ENCODE measurements at regions not wholly inside any gene's neighbourhood (a gene's known extent, or its start where the extent isn't known, plus 50 kb on each side); places are given as distances from the start of the nearest gene placed in this dataset.

GRCh38 chr11:104279587-104279986 lies 115.6 kb upstream of the PDGFD start:
- Histone ChIP-seq H3K27me3 (ENCODE audit: insufficient read depth, low read length) (no peaks in the 10 kb centered on the region), H2AFZ (ENCODE audit: low read depth, low read length) (no peak overlapping the region), H3K36me3 (ENCODE audit: insufficient read depth, low read length) (no peaks in the 10 kb centered on the region), H3K9me3 (ENCODE audit: low read length) (no peaks in the 10 kb centered on the region), H3K4me1 (ENCODE audit: insufficient read depth, low read length) (no peaks in the 10 kb centered on the region), H3K4me3 (ENCODE audit: low read length) (no peak overlapping the region)

GRCh38 chr11:104275992-104276391 lies 112.0 kb upstream of the PDGFD start:
- Histone ChIP-seq H2AFZ (ENCODE audit: low read depth, low read length) (no peak overlapping the region), H3K36me3 (ENCODE audit: insufficient read depth, low read length) (no peaks in the 10 kb centered on the region), H3K27me3 (ENCODE audit: insufficient read depth, low read length) (no peaks in the 10 kb centered on the region), H3K9me3 (ENCODE audit: low read length) (no peaks in the 10 kb centered on the region), H3K4me1 (ENCODE audit: insufficient read depth, low read length) (no peaks in the 10 kb centered on the region), H3K4me3 (ENCODE audit: low read length) (no peak overlapping the region)

- H3K4me3 ChIP-seq (ENCODE audit: low read length), result no peak overlapping the region
- H2AFZ ChIP-seq (ENCODE audit: low read depth, low read length), result no peak overlapping the region
- H3K36me3 ChIP-seq (ENCODE audit: insufficient read depth, low read length), result no peaks in the 10 kb centered on the region
- no peaks in the 10 kb centered on the region for H3K27me3 ChIP-seq (ENCODE audit: insufficient read depth, low read length)
- no peaks in the 10 kb centered on the region for H3K4me1 ChIP-seq (ENCODE audit: insufficient read depth, low read length)
- no peaks in the 10 kb centered on the region for H3K9me3 ChIP-seq (ENCODE audit: low read length)
Observed at GRCh38 chr11:104260456-104260855, 96.5 kb upstream of the PDGFD start.

DNA sequence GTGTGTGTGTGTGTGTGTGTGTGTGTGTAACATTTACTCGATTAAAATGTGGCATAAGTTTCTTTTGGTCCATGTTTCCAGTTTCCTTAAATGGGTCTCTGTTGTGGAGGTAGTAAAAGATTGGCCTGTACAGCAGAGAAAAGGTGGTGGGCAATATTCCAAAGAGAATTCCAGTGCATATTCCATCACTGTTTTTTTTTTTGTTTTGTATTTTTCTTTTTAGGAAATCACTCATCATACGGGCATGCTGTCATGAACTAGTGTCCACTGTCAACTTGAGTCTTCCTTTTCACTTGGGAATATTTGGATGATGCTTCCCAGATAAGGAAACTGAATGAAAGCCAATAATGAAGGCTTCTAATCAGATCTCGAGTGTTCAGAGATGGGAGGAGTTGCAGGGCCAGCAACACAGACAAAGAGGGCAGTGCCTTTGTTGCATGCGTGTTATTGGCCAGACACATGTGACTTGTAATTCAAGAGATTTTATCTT lies 95.2 kb upstream of the PDGFD start:
- Histone ChIP-seq H3K36me3 (ENCODE audit: insufficient read depth, low read length) (no peaks in the 10 kb centered on the region), H3K9me3 (ENCODE audit: low read length) (no peaks in the 10 kb centered on the region), H2AFZ (ENCODE audit: low read depth, low read length) (peak overlapping the region; percentile 34), H3K4me3 (ENCODE audit: low read length) (no peak overlapping the region), H3K4me1 (ENCODE audit: insufficient read depth, low read length) (no peaks in the 10 kb centered on the region), H3K27me3 (ENCODE audit: insufficient read depth, low read length) (no peaks in the 10 kb centered on the region)

DNA sequence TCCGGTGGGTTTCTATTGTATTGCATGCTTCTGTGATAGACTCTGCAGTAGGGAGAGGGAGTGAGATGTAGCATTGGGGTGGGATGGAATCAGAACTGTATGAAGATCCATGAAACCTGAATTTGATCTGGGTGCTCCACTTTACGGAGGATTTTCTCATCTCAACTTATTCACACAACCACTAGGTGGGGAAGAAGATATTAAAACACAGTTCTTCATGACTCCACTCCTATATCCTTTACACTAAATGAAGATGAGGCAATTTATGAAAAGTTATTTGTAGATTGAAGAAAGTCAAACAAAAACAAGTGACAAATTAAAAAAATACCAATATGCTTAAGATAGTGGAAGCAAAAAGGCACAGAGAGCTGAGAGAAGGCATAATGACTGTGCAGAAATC lies 92.6 kb upstream of the PDGFD start:
- Histone ChIP-seq H2AFZ (ENCODE audit: low read depth, low read length) (no peak overlapping the region), H3K36me3 (ENCODE audit: insufficient read depth, low read length) (no peaks in the 10 kb centered on the region), H3K9me3 (ENCODE audit: low read length) (no peaks in the 10 kb centered on the region), H3K27me3 (ENCODE audit: insufficient read depth, low read length) (no peaks in the 10 kb centered on the region), H3K4me1 (ENCODE audit: insufficient read depth, low read length) (no peaks in the 10 kb centered on the region), H3K4me3 (ENCODE audit: low read length) (no peak overlapping the region)

GRCh38 chr11:104254347-104254746 lies 90.4 kb upstream of the PDGFD start:
- H3K27me3 ChIP-seq (ENCODE audit: insufficient read depth, low read length), result no peaks in the 10 kb centered on the region
- H3K9me3 ChIP-seq (ENCODE audit: low read length), result no peaks in the 10 kb centered on the region
- H3K4me3 ChIP-seq (ENCODE audit: low read length), result no peak overlapping the region
- H2AFZ ChIP-seq (ENCODE audit: low read depth, low read length), result no peak overlapping the region
- no peaks in the 10 kb centered on the region for H3K4me1 ChIP-seq (ENCODE audit: insufficient read depth, low read length)
- H3K36me3 ChIP-seq (ENCODE audit: insufficient read depth, low read length), result no peaks in the 10 kb centered on the region

- Histone ChIP-seq H3K27me3 (ENCODE audit: insufficient read depth, low read length) (no peaks in the 10 kb centered on the region), H3K36me3 (ENCODE audit: insufficient read depth, low read length) (no peaks in the 10 kb centered on the region), H3K4me1 (ENCODE audit: insufficient read depth, low read length) (no peaks in the 10 kb centered on the region), H2AFZ (ENCODE audit: low read depth, low read length) (no peak overlapping the region), H3K4me3 (ENCODE audit: low read length) (no peak overlapping the region), H3K9me3 (ENCODE audit: low read length) (no peaks in the 10 kb centered on the region)
Observed at GRCh38 chr11:104246590-104246989, 82.6 kb upstream of the PDGFD start.

DNA sequence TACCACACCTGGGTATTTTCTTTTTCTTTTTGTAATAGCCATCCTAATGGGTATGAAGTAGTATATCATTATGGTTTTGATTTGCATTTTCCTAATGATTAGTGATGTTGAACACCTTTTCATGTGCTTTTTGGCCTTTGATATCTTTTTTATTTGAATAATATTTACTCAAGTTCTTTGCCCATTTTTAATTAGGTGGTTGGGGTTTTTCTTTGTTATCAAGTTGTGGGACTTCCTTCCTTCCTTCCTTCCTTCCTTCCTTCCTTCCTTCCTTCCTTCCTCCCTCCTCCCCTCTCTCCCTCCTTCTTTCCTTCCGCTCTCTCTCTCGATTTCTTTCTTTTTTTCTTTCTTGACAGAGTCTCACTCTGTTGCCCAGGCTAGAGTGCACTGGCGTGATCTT lies 75.0 kb upstream of the PDGFD start:
- H3K36me3 ChIP-seq (ENCODE audit: insufficient read depth, low read length), result no peaks in the 10 kb centered on the region
- H3K4me3 ChIP-seq (ENCODE audit: low read length), result no peak overlapping the region
- H3K9me3 ChIP-seq (ENCODE audit: low read length), result no peaks in the 10 kb centered on the region
- H3K4me1 ChIP-seq (ENCODE audit: insufficient read depth, low read length), result no peaks in the 10 kb centered on the region
- no peaks in the 10 kb centered on the region for H3K27me3 ChIP-seq (ENCODE audit: insufficient read depth, low read length)
- H2AFZ ChIP-seq (ENCODE audit: low read depth, low read length), result no peak overlapping the region

- no peaks in the 10 kb centered on the region for H3K36me3 ChIP-seq (ENCODE audit: insufficient read depth, low read length)
- no peak overlapping the region for H3K4me3 ChIP-seq (ENCODE audit: low read length)
- H2AFZ ChIP-seq (ENCODE audit: low read depth, low read length), result no peak overlapping the region
- no peaks in the 10 kb centered on the region for H3K9me3 ChIP-seq (ENCODE audit: low read length)
- no peaks in the 10 kb centered on the region for H3K4me1 ChIP-seq (ENCODE audit: insufficient read depth, low read length)
- no peaks in the 10 kb centered on the region for H3K27me3 ChIP-seq (ENCODE audit: insufficient read depth, low read length)
Observed at GRCh38 chr11:104225047-104225446, 61.1 kb upstream of the PDGFD start.

GRCh38 chr11:104222464-104222863 lies 58.5 kb upstream of the PDGFD start:
- Histone ChIP-seq H3K4me1 (ENCODE audit: insufficient read depth, low read length) (no peaks in the 10 kb centered on the region), H2AFZ (ENCODE audit: low read depth, low read length) (no peak overlapping the region), H3K36me3 (ENCODE audit: insufficient read depth, low read length) (no peaks in the 10 kb centered on the region), H3K4me3 (ENCODE audit: low read length) (no peak overlapping the region), H3K27me3 (ENCODE audit: insufficient read depth, low read length) (no peaks in the 10 kb centered on the region), H3K9me3 (ENCODE audit: low read length) (no peaks in the 10 kb centered on the region)

GRCh38 chr11:104221455-104221854 lies 57.5 kb upstream of the PDGFD start:
- H3K4me3 ChIP-seq (ENCODE audit: low read length), result no peak overlapping the region
- H3K27me3 ChIP-seq (ENCODE audit: insufficient read depth, low read length), result no peaks in the 10 kb centered on the region
- H3K36me3 ChIP-seq (ENCODE audit: insufficient read depth, low read length), result no peaks in the 10 kb centered on the region
- no peaks in the 10 kb centered on the region for H3K4me1 ChIP-seq (ENCODE audit: insufficient read depth, low read length)
- H2AFZ ChIP-seq (ENCODE audit: low read depth, low read length), result no peak overlapping the region
- H3K9me3 ChIP-seq (ENCODE audit: low read length), result no peaks in the 10 kb centered on the region

GRCh38 chr11:104219096-104219495 lies 55.1 kb upstream of the PDGFD start:
- Histone ChIP-seq H3K4me1 (ENCODE audit: insufficient read depth, low read length) (no peaks in the 10 kb centered on the region), H3K36me3 (ENCODE audit: insufficient read depth, low read length) (no peaks in the 10 kb centered on the region), H3K9me3 (ENCODE audit: low read length) (no peaks in the 10 kb centered on the region), H2AFZ (ENCODE audit: low read depth, low read length) (no peak overlapping the region), H3K4me3 (ENCODE audit: low read length) (no peak overlapping the region), H3K27me3 (ENCODE audit: insufficient read depth, low read length) (no peaks in the 10 kb centered on the region)

DNA sequence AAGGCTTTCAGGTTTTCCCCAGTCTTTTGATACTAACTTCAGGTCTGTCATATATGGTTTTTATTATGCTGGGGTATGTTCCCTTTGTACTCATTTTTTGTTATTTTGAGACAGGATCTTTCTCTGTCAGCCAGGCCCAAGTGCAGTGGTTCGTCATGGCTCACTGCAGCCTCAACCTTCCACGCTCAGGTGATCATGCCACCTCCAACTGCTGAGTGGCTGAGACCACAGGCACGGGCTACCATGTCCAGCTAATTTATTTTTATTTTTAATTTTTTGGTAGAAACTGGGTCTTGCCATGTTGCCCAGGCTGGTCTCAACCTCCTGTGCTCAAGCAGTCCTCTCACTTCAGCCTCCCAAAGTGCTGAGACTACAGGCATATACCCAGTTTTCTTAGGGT lies 50.6 kb upstream of the PDGFD start:
- Histone ChIP-seq H3K27me3 (ENCODE audit: insufficient read depth, low read length) (no peaks in the 10 kb centered on the region), H3K4me1 (ENCODE audit: insufficient read depth, low read length) (no peaks in the 10 kb centered on the region), H3K36me3 (ENCODE audit: insufficient read depth, low read length) (no peaks in the 10 kb centered on the region), H2AFZ (ENCODE audit: low read depth, low read length) (no peak overlapping the region), H3K4me3 (ENCODE audit: low read length) (no peak overlapping the region), H3K9me3 (ENCODE audit: low read length) (no peaks in the 10 kb centered on the region)
